ENCODE measurements at regions not wholly inside any gene's neighbourhood (a gene's known extent, or its start where the extent isn't known, plus 50 kb on each side); places are given as distances from the start of the nearest gene placed in this dataset.

- Mint-ChIP-seq H3K27ac (no peak overlapping the region), H3K4me1 (no peaks in the 10 kb centered on the region), H3K9me3 (no peaks in the 10 kb centered on the region), H3K4me3 (no peak overlapping the region), H3K36me3 (ENCODE audit: low read depth) (no peaks in the 10 kb centered on the region), H3K27me3 (no peaks in the 10 kb centered on the region)
- DNase-seq (no peak), ATAC-seq (no peak)
These were observed 354.9 kb downstream of the RSL24D1 start for GRCh38 chr15:54841701-54842305.

GRCh38 chr15:54840621-54841398 is 355.9 kb downstream of the RSL24D1 start:
- H3K27me3 Mint-ChIP-seq = no peaks in the 10 kb centered on the region
- no peak for DNase-seq
- H3K4me3 Mint-ChIP-seq = no peak overlapping the region
- H3K27ac Mint-ChIP-seq = no peak overlapping the region
- ATAC-seq = no peak
- H3K36me3 Mint-ChIP-seq (ENCODE audit: low read depth) = no peaks in the 10 kb centered on the region
- no peaks in the 10 kb centered on the region for H3K9me3 Mint-ChIP-seq
- no peaks in the 10 kb centered on the region for H3K4me1 Mint-ChIP-seq

- ATAC-seq = no peak
- H3K27ac Mint-ChIP-seq = no peak overlapping the region
- H3K36me3 Mint-ChIP-seq (ENCODE audit: low read depth) = no peaks in the 10 kb centered on the region
- H3K4me3 Mint-ChIP-seq = no peak overlapping the region
- no peaks in the 10 kb centered on the region for H3K9me3 Mint-ChIP-seq
- no peak for DNase-seq
- H3K27me3 Mint-ChIP-seq = no peaks in the 10 kb centered on the region
- H3K4me1 Mint-ChIP-seq = no peaks in the 10 kb centered on the region
These were observed 357.4 kb downstream of the RSL24D1 start for GRCh38 chr15:54839379-54839778.

GRCh38 chr15:54836052-54836795 is 360.5 kb downstream of the RSL24D1 start:
- Mint-ChIP-seq H3K27me3 (no peaks in the 10 kb centered on the region), H3K27ac (no peak overlapping the region), H3K36me3 (ENCODE audit: low read depth) (no peaks in the 10 kb centered on the region), H3K9me3 (no peaks in the 10 kb centered on the region), H3K4me3 (no peak overlapping the region), H3K4me1 (no peaks in the 10 kb centered on the region)
- DNase-seq (no peak), ATAC-seq (no peak)

- H3K27me3 Mint-ChIP-seq = peaks cover 2% of the 10 kb centered on the region
- H3K27ac Mint-ChIP-seq = no peak overlapping the region
- DNase-seq (no peak), ATAC-seq (no peak)
- no peaks in the 10 kb centered on the region for H3K4me1 Mint-ChIP-seq
- H3K4me3 Mint-ChIP-seq = no peak overlapping the region
- H3K36me3 Mint-ChIP-seq (ENCODE audit: low read depth) = no peaks in the 10 kb centered on the region
- H3K9me3 Mint-ChIP-seq = peaks cover 15% of the 10 kb centered on the region
These were observed 366.9 kb downstream of the RSL24D1 start for GRCh38 chr15:54829821-54830220.

GRCh38 chr15:54820811-54821210 is 375.9 kb downstream of the RSL24D1 start:
- Mint-ChIP-seq H3K9me3 (peaks cover 4% of the 10 kb centered on the region), H3K36me3 (ENCODE audit: low read depth) (no peaks in the 10 kb centered on the region), H3K4me3 (no peak overlapping the region), H3K4me1 (no peaks in the 10 kb centered on the region), H3K27ac (no peak overlapping the region), H3K27me3 (no peaks in the 10 kb centered on the region)
- ATAC-seq (no peak), DNase-seq (no peak)

GRCh38 chr15:54820098-54820497 is 376.6 kb downstream of the RSL24D1 start:
- Mint-ChIP-seq H3K27ac (no peak overlapping the region), H3K36me3 (ENCODE audit: low read depth) (no peaks in the 10 kb centered on the region), H3K4me3 (no peak overlapping the region), H3K9me3 (no peaks in the 10 kb centered on the region), H3K4me1 (no peaks in the 10 kb centered on the region), H3K27me3 (no peaks in the 10 kb centered on the region)
- ATAC-seq (no peak), DNase-seq (no peak)

GRCh38 chr15:54816401-54816800 is 380.3 kb downstream of the RSL24D1 start:
- no peaks in the 10 kb centered on the region for H3K36me3 Mint-ChIP-seq (ENCODE audit: low read depth)
- H3K4me1 Mint-ChIP-seq = no peaks in the 10 kb centered on the region
- DNase-seq = no peak
- H3K27ac Mint-ChIP-seq = no peak overlapping the region
- peaks cover 3% of the 10 kb centered on the region for H3K27me3 Mint-ChIP-seq
- H3K9me3 Mint-ChIP-seq = peaks cover 7% of the 10 kb centered on the region
- H3K4me3 Mint-ChIP-seq = no peak overlapping the region
- no peak for ATAC-seq

GRCh38 chr15:54815556-54815955 is 381.2 kb downstream of the RSL24D1 start:
- Mint-ChIP-seq H3K27me3 (peaks cover 4% of the 10 kb centered on the region), H3K9me3 (peaks cover 7% of the 10 kb centered on the region), H3K4me1 (no peaks in the 10 kb centered on the region), H3K4me3 (no peak overlapping the region), H3K36me3 (ENCODE audit: low read depth) (no peaks in the 10 kb centered on the region), H3K27ac (no peak overlapping the region)
- ATAC-seq = no peak
- no peak for DNase-seq

GRCh38 chr15:54812383-54812782 is 384.4 kb downstream of the RSL24D1 start:
- no peak overlapping the region for H3K27ac Mint-ChIP-seq
- H3K36me3 Mint-ChIP-seq (ENCODE audit: low read depth) = no peaks in the 10 kb centered on the region
- no peaks in the 10 kb centered on the region for H3K4me1 Mint-ChIP-seq
- peaks cover 7% of the 10 kb centered on the region for H3K9me3 Mint-ChIP-seq
- H3K27me3 Mint-ChIP-seq = peaks cover 4% of the 10 kb centered on the region
- no peak for DNase-seq
- no peak for ATAC-seq
- H3K4me3 Mint-ChIP-seq = no peak overlapping the region

GRCh38 chr15:54810496-54810895 is 386.2 kb downstream of the RSL24D1 start:
- DNase-seq (no peak), ATAC-seq (no peak)
- Mint-ChIP-seq H3K27ac (no peak overlapping the region), H3K27me3 (peaks cover 8% of the 10 kb centered on the region), H3K4me3 (no peak overlapping the region), H3K9me3 (peaks cover 7% of the 10 kb centered on the region), H3K4me1 (no peaks in the 10 kb centered on the region), H3K36me3 (ENCODE audit: low read depth) (no peaks in the 10 kb centered on the region)

GRCh38 chr15:54810031-54810430 is 386.7 kb downstream of the RSL24D1 start:
- no peak for DNase-seq
- H3K4me1 Mint-ChIP-seq = no peaks in the 10 kb centered on the region
- peaks cover 7% of the 10 kb centered on the region for H3K9me3 Mint-ChIP-seq
- ATAC-seq = no peak
- H3K27ac Mint-ChIP-seq = no peak overlapping the region
- peaks cover 8% of the 10 kb centered on the region for H3K27me3 Mint-ChIP-seq
- no peak overlapping the region for H3K4me3 Mint-ChIP-seq
- no peaks in the 10 kb centered on the region for H3K36me3 Mint-ChIP-seq (ENCODE audit: low read depth)

- H3K36me3 Mint-ChIP-seq (ENCODE audit: low read depth) = no peaks in the 10 kb centered on the region
- no peak overlapping the region for H3K27ac Mint-ChIP-seq
- DNase-seq = no peak
- H3K9me3 Mint-ChIP-seq = no peaks in the 10 kb centered on the region
- ATAC-seq = no peak
- H3K4me3 Mint-ChIP-seq = no peak overlapping the region
- peaks cover 8% of the 10 kb centered on the region for H3K27me3 Mint-ChIP-seq
- peaks cover 4% of the 10 kb centered on the region for H3K4me1 Mint-ChIP-seq
These were observed 388.4 kb downstream of the RSL24D1 start for GRCh38 chr15:54808321-54808720.

- H3K4me3 Mint-ChIP-seq = no peak overlapping the region
- ATAC-seq = no peak
- H3K27me3 Mint-ChIP-seq = peaks cover 5% of the 10 kb centered on the region
- H3K9me3 Mint-ChIP-seq = no peaks in the 10 kb centered on the region
- peaks cover 7% of the 10 kb centered on the region for H3K4me1 Mint-ChIP-seq
- no peaks in the 10 kb centered on the region for H3K36me3 Mint-ChIP-seq (ENCODE audit: low read depth)
- H3K27ac Mint-ChIP-seq = no peak overlapping the region
- no peak for DNase-seq
These were observed 392.8 kb downstream of the RSL24D1 start for GRCh38 chr15:54803987-54804386.
